Neutrophil (primary cell): ENCODE measurements at regions not wholly inside any gene's neighbourhood (a gene's known extent, or its start where the extent isn't known, plus 50 kb on each side); places are given as distances from the start of the nearest gene placed in this dataset.

Source experiments
- H3K27ac ChIP-seq: fragments of 200-600 bp; sonication (generic); 2 replicates; pipeline ENCODE4 v1.5.1; 2016; ENCODE audit warnings: mild to moderate bottlenecking, moderate library complexity
- H3K27me3 ChIP-seq: fragments of 200-600 bp; sonication (generic); 2 replicates; pipeline ENCODE4 v1.6.0; 2016; ENCODE audit warnings: mild to moderate bottlenecking
- H3K36me3 ChIP-seq: fragments of 200-600 bp; sonication (generic); 2 replicates; pipeline ENCODE4 v1.5.1; 2017
- H3K4me1 ChIP-seq, 2 experiments: fragments of 200-600 bp in 1 of 2; sonication (generic) in 1 of 2; 1 replicate in 1 of 2; 2 replicates in 1 of 2; pipeline versions ENCODE4 v1.5.1 to v1.6.1; 2013 to 2016; ENCODE audit warnings: low read depth in 1 of 2, low read length in 1 of 2, mild to moderate bottlenecking in 1 of 2, moderate library complexity in 1 of 2; ENCODE audit not compliant: control insufficient read depth in 1 of 2, insufficient read depth in 1 of 2
- H3K4me3 ChIP-seq, 2 experiments: fragments of 200-600 bp in 1 of 2; sonication (generic) in 1 of 2; 1 replicate in 1 of 2; 2 replicates in 1 of 2; pipeline ENCODE4 v1.5.1; 2013 to 2016; ENCODE audit warnings: low read depth in 1 of 2, low read length in 1 of 2, mild to moderate bottlenecking in 1 of 2, moderate library complexity in 1 of 2
- H3K9me3 ChIP-seq: fragments of 200-600 bp; sonication (generic); 2 replicates; pipeline ENCODE4 v1.5.1; 2016
- CTCF ChIP-seq: fragments of 200-600 bp; sonication (generic); IDR thresholded peaks from 2 replicates; pipeline ENCODE4 v1.5.1; 2016; ENCODE audit warnings: antibody characterized with exemption

GRCh38 chr13:73266640-73267180, 207.9 kb downstream of the KLF5 start:
- Histone ChIP-seq H3K36me3 (no peaks in the 10 kb centered on the region), H3K4me3 (no peak overlapping the region), H3K9me3 (peaks cover 6% of the 10 kb centered on the region), H3K4me1 (no peaks in the 10 kb centered on the region), H3K27me3 (no peaks in the 10 kb centered on the region), H3K27ac (no peak overlapping the region)
- no peak for TF ChIP-seq CTCF

GRCh38 chr13:73262862-73263627, 204.2 kb downstream of the KLF5 start:
- Histone ChIP-seq H3K4me3 (no peak overlapping the region), H3K27me3 (no peaks in the 10 kb centered on the region), H3K36me3 (no peaks in the 10 kb centered on the region), H3K9me3 (no peaks in the 10 kb centered on the region), H3K4me1 (peaks cover 9 to 25% of the 10 kb centered on the region in 2 experiments), H3K27ac (no peak overlapping the region)
- no peak for TF ChIP-seq CTCF

GRCh38 chr13:73261739-73262216, 203.0 kb downstream of the KLF5 start:
- no peaks in the 10 kb centered on the region for H3K36me3 ChIP-seq
- H3K27me3 ChIP-seq, result no peaks in the 10 kb centered on the region
- H3K4me1 ChIP-seq, result peaks cover 22 to 37% of the 10 kb centered on the region in 2 experiments
- H3K27ac ChIP-seq, result no peak overlapping the region
- TF ChIP-seq CTCF, result no peak
- H3K4me3 ChIP-seq, result no peak overlapping the region
- H3K9me3 ChIP-seq, result no peaks in the 10 kb centered on the region

DNA sequence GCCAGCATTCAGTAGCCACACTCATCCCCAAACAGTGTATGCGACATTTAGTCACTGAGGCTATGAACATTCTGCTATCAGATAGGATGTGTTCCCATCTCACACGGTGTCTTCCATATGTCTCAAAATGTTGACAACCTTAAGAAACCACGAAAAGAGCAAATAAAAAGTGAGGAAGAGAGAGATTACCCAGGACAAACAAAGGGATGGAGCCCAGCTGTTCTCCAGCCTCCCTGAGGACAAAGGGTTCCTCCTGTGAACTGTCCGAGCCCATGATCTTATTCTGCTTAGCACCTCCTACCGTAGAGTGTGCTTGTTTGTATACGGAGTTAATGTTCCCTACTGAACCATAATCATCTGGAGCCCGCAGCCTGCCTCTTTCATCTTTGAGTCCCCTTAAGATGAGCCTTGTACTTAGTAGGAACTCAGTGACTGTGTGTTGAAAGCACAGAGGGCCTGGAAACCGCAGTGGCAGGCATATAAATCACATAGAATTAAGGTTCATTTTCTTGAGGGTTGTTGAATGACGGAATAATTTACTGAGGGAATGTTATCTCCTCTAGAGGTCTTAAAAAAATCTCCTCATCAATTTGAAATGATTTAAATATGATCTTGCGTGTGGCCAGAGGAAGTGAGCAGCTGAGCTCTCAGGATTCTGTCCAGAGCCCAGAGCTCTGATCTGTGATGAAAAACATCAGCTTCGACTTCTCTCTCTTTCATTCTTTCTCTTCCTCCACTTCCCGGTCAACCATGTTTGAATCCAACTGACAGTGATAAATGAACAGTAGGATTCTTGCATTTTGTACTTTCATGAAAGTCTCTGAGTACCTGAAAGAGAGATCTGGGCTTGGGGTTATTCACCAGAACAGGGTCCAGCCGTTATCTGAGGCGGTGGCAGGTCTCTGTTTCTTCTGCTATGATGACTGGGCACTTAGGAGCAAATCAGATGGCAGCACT, 200.5 kb downstream of the KLF5 start:
- H3K4me3 ChIP-seq, result no peak overlapping the region
- H3K36me3 ChIP-seq, result no peaks in the 10 kb centered on the region
- no peaks in the 10 kb centered on the region for H3K27me3 ChIP-seq
- no peaks in the 10 kb centered on the region for H3K9me3 ChIP-seq
- peak overlapping the region; percentile 89 for H3K27ac ChIP-seq
- no peak for TF ChIP-seq CTCF
- H3K4me1 ChIP-seq, result peaks cover 34 to 48% of the 10 kb centered on the region in 2 experiments

- Histone ChIP-seq H3K27ac (peak overlapping the region; percentile 89), H3K4me1 (peaks cover 34 to 48% of the 10 kb centered on the region in 2 experiments), H3K36me3 (no peaks in the 10 kb centered on the region), H3K9me3 (no peaks in the 10 kb centered on the region), H3K27me3 (no peaks in the 10 kb centered on the region), H3K4me3 (no peak overlapping the region)
- no peak for TF ChIP-seq CTCF
Measured at GRCh38 chr13:73258406-73258805, 199.6 kb downstream of the KLF5 start.
